Activated CD4-positive, alpha-beta T cell treated with anti-CD3 and anti-CD28 coated beads, Interleukin-2, amount 50 U/mL, for 48 hours (primary cell): ENCODE measurements at regions not wholly inside any gene's neighbourhood (a gene's known extent, or its start where the extent isn't known, plus 50 kb on each side); places are given as distances from the start of the nearest gene placed in this dataset.

Source experiments
- DNase-seq, 2 experiments: peaks; one replicate each; pipeline ENCODE4 v3.0.0-alpha.2; 2020

DNA sequence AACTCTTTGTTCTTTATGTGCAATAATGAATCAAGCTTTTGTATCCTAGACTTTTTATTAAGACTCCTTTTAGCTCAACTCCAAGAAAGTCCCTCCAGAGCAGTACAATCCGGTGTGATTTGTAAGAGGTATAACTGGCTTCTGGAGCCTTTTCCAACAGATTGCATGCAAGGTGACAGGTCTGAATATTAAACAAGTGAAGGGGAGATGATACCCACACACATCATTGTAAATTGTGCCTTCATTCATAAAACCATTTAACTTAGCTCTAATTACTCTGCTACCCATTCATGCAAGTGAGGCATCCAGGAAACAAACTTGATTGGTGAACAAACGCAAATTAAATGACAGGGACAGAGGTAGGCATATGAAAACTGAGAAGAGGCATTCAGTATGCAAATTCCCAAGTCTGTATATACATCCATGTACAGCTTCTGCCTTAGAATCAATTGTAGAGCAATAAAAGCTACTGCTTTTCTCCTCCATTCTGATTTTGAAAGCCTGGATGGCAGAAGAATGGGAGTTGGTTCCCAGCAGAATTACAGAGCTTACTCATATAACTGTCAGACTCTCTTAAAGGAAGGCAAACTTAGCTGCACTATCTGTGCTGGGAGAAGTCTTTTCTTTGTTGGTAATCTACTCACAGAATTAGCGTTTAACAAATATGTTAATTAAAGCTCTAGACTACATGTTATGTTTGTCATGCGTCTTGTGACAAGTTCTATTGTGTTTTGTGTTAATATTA is 261.0 kb upstream of the CDH6 start:
- no peak for DNase-seq

DNA sequence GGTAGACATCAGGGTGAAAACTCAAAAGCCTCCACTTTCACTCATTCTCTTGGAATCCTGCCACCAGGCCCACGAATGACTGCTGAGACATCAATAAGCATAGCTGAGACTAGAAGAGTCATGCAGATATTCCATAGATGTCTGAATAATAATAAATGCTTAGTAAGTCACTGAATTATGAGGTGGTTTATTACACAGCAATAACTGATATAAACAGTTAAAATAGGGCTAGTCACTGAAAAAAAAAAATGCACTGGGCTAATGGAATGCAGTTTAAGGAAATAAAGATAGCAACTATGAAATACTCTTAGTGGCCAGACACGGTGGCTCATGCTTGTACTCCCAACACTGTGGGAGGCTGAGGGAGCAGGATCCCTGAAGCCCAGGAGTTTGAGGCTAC is 262.8 kb upstream of the CDH6 start:
- DNase-seq = no peak

DNA sequence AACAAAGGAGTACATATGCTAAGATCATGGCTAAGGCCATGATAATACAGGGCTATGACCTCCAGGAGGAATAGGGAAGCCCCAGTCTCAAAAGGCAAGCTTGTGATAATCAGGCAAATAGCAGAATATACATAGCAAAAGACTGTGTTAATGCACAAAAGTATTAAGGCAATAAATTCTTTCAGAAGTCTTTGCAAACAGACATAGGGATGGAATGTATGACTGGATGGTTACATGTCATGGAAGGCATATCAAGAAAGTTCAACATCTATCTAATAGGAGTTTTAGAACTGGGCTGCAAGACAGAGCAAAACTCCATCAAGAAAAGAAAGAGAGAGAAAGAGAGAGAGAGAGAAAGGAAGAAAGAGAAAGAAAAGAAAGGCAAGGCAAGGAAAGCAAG is 264.5 kb upstream of the CDH6 start:
- DNase-seq = no peak

DNA sequence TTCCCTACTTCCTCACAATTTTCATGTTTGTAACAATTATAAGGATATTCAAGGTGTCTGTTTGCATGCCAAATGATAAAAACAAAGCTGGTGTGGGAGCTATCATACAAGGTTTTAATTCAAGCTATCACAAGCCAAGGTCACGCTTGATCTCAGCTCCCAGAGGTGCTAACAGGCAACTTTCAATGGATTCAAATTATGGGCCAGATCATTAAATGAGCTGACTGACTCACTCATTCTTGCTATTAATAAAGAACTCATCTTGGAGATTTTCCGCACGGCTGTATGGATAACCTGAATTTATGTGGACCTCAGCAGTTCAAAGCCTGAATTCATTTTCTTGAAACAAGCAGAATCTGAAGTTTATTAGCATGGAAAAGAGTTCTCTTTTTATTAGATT is 267.3 kb upstream of the CDH6 start:
- no peak for DNase-seq

DNA sequence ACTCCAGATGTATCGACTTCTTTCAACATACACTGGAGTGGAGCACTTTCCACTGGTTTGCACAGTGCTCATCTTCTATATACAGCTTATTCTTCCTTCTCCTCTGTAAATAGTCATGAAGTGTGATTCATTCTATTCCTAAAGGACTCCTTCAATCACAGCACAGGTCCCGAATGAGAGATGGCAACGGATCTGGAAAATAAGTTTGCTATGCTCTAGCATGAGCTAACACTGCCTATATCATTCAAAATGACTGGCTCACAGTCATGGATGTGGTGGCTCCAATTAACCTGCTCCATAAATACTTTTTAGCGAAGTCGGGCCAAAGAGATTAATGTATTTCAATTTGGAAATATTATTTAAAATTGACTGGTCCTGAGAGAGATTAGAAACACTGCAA is 272.1 kb upstream of the CDH6 start:
- no peak for DNase-seq

DNA sequence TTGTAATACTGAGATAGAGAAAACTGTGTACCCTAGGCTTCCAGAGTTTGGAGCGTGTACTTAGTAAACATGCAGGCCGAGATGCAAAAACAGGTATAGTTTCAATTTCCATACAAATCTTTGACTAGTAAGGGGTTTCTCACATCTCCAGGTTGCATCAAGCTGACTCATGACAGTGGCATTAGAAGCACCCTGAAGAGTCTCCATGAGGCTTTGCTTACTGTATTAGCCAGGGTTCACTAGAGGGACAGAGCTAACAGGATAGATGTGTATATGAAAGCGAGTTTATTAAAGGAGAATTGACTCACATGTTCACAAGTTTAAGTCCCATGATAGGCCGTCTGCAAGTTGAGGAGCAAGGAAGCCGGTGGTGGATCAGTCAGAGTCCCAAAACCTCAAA is 275.3 kb upstream of the CDH6 start:
- no peak for DNase-seq

DNA sequence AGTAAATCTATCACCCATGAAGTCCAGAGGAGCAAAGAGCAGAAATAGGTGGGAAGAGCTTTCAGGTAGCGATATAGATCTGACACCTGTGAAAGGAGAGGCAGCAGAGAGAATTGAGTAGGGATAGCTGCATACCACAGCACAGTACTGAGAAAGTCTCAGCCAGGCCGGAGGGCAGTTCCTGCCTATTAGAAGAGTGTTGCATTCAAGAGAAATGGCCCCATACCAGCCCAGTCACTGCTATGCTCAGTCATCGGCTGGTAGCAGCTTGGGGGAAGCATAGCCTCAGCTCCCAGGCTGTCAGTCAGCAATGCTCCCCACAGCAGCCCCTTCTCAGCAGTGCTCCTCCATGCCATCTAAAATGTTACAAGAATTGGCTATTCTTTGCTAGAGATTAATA is 285.1 kb upstream of the CDH6 start:
- DNase-seq = no peak

DNA sequence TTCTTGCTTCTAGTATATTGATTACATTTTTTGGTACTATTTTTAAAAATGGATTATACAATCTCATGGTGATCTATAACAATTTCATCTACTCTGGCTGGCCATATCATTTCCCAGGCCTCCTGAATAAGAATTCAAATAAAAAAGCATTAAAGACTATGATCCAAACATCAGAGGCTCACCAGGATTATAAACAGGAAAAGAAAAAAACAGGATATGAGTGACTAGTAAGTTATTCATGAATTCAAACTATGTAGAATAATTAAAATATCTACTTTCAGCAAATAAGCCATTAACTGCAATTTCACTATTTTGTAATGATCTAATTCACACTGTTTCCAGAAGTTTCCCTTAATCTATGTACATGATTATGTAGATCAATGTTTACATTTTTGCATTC is 293.1 kb upstream of the CDH6 start:
- no peak for DNase-seq

DNA sequence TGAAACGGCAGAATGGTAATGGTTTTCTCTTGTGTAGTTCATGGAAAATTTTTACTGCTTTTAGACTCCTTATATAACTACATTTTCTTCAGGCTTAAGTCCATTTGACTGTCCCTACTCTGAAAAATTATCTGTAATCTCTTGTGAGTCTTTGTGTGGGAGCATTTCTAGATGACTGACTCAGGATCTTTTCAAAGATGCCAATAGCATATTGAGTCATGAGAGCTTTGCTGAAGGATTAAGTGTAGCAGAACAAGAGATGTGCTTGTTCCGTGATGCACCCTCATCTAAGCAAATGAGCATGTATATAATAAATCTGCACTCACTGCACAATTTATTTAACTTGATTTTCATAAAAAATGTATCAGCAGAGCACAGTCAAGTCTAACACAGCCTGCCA is 298.7 kb upstream of the CDH6 start:
- DNase-seq = no peak

DNA sequence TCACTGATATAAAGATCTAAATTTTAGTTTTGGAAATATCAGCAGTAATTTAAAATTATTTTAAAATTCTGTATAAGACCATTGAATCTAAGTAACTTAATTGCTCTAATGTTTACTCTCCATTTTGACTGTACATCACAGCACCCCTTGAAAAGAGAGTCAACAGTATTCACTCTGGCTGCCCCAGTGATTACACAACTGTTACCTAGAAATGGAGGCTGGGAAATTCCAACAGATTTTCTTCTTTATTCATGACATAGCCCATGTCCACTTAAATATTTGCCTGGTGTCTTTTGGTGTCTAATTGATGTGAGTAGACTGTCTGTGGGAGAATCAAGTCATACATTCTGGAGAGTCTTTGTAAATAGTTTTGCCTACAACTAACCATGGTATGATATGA is 301.8 kb upstream of the CDH6 start:
- no peak for DNase-seq

DNA sequence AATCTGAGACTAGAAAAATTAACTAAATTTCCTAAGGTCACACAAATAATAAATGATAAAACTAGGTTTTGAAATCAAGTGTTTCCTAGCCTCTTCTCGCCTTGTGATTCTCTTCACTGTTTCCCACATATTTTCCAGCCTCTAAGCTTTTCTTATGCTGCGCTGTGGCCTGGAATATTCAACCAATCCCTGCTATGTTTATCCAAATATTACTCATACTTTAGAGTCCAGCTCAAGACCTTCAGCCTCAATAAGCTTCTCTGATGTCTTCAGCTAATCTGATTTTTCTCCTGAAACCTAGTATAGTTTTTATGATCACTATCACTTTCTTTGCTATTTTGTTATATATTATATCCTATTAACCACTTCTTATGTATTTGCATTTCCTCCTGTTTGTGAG is 303.1 kb upstream of the CDH6 start:
- DNase-seq = no peak

DNA sequence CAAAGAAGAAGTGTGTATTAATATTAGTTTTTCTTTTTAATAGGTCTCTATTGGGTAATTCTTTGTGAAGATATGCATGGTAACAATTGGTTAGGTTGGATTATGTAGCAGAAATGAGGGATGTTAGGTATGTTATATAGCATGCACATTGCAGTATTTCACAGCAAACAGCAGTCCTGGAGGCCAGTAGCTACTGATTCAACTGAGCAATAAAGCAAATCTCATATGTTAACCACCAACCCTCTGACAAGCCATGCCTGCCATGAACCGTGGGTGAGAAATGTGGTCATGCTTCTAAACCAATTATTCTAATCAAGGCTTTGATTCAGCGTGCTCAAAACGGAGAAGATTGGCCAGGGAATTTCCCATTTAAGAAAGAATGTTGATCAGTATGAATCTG is 313.0 kb upstream of the CDH6 start:
- DNase-seq = no peak

DNA sequence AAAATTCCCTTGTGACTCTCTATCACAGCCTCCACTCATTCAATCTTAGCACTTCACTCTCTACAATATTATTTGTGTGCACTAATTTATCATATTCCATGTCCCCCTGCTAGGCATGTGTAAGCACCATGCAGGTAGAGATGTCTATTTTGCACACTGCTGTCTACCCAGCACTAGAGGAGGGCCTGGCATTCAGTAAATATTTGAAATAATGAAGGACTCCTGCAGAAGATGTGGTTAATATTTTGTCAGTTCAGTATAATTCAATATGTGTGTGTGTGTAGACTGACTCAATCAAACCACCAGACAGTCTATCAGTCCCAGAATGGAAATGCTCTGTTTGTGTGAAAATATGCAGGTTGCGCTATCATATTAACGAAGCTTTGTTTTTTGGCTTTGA is 313.6 kb upstream of the CDH6 start:
- no peak for DNase-seq

DNA sequence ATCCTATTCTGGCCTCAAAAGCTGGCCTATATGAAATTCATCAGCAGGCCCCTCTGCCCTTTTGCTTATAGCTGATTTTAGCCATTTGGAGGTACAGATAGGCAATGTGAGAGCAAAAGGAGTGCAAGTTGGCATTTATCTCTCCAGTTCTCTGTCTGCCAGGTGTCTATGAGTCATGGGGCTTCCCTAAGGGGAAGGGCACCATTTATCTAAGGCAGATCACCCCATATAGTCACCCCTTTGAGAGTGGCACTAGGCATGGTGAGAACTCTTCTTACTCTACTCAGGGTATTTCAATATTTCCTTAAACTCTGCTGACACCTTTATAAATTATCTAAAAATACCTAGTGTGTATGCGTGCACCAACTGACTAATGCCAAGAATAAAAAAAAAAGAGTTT is 314.7 kb upstream of the CDH6 start:
- DNase-seq = no peak

DNA sequence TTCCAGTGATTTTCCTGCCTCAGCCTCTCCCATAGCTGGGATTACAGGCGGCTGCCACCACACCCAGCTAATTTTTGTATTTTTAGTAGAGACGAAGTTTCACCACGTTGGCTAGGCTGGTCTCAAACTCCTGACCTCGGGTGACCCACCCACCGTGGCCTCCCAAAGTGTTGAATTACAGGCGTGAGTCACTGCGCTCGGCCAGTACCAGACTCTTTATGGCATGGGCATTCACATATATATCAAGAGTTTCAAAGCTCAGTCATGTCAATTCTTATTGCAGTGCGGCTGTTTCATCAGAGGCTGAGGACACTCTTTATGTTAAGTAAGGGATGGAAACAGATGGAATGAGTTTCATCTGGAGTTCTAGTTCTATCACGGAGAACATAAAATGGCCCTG is 315.2 kb upstream of the CDH6 start:
- DNase-seq = no peak

DNA sequence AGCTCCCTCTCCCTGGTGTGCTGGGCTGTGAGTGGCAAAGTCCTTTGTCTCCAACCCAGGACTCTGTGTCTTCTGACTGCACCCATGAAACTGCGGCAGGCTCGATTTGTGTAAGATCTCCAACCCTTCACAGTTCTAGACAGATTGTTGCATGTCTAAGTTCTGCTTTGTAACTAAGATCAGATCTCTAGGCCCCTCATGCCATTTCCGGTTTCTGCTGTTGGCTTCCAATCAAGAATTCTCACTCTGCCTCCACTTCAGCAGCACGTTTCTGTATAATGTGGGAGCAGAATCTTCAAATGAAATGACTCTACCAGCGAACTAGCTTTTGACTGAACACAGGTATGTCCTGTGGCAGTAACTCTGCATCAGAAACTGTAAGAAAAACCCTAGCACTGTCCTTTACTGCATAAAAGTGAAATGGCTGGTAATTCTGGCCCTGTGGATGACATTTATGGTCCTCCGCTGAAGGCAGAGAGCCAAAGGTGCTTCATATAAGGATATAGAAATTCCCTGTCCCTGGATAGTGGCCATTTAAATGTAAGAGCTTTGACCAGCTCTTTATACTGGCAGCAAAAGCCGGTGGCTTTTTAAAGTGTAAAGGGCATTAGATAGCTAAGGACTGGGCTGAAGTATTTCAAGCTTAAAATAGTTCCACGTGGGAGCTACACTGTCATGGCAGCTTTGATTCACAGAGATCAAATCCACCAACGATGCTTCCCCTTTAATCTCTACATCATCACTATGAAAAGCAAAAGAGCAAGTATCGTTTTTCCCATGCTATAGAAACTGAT is 319.0 kb upstream of the CDH6 start:
- no peak for DNase-seq

DNA sequence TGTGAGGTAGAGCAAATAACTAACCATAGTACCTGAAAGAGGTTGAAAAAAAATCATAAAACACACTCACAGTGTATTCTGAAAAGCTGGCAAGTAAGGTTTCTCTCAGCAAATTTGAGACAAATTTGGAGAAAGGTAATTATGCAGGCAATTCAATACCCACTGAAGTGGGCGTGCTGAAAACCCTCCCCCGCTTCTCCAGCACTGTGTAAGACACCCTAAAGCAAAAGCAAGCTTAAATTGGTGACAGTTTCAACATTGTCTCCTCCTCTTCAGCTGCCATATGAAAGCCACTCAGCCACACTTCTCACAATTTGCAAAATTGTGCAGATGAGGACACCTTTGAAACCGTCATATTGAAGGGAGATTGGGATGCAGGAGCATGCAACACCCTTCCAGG is 322.3 kb upstream of the CDH6 start:
- no peak for DNase-seq

DNA sequence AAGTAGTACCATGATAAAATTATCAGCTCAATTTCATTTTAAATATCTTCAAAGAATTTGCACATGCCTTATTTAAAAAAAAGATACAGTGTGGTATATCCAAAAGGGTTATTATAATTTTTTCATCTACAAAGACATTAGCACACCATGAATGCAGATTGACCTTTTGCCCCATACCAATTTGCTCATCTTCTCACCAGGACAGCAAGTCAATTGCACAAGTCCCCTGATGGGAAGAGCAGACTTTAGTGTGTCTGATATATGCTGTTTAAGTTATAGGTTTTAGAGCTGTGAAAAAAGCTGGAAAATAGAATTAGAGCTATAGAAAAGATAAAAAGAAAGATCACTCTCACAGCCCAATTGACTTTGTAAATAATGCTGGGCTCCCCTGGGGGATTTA is 325.8 kb upstream of the CDH6 start:
- DNase-seq = no peak

DNA sequence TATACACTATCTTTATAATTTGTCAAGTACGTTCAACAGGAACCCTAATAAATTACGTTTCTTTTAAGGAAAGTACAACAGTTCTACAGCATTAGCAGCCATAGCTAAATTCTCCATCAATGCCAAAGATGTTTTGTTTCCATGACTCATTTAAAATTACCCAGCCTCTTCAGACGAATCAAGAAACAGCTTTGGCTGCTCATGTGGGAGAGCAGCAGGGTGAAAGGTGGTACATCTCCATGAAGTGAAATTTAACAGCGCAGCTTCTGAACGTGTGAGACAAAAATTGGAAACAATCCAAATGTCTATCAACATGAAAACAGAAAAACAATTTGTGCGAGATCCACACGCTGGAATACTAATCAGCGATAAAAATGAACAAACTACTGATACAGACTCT is 327.3 kb upstream of the CDH6 start:
- no peak for DNase-seq

DNA sequence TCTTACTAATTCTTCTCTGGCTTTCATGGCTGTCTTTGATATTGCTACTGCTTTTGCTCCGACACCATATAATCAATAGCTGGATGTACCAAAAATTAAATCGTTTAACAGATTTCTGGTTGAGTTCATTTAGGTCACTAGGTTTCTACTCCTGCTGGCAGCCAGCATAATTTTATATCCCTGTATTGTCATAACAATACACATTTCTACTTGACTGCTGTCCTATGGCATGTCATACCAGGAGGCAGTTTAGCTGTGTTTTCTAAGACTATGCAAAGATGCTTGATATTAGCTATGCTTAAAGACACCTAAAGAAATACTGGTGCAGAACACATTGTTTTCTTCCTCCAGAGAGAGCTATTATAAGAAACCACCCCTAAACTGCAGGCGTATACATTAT is 337.2 kb upstream of the CDH6 start:
- DNase-seq = no peak

DNA sequence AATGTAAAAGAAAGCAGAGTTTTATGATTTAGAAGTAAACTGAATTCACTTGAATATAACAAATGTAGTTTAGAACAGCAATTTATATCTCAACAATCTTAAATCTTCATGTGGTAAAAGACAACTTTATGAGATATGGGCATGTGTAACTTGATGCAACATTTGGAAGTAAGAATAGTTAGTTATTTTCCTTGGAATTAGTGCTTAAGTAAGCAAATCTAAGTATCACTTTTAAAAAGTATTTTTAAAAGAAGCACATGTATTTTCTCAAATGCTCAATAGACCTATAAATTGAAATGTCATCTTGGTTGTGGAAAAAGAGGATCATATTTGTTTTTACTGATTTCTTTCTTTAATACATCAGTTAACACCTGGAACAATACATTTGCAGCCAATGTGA is 340.3 kb upstream of the CDH6 start:
- no peak for DNase-seq

DNA sequence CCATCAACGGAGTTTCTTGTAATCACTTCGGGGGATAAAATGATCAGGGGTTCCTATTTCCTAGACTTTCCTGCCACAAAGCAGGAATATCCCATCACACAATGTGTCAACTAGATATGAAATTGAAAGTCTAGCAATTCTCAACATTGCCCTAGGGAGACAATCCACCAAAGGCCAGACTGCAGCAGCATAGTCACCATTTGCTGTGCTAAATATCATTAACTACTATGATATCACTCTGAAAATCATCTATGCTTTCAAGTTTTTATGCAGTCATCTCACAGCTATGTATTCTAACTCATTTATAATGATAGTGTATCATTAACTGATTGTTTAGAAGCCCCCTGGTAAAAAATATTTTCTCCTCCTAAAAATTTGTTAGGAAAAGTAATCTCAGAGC is 342.6 kb upstream of the CDH6 start:
- DNase-seq = no peak

DNA sequence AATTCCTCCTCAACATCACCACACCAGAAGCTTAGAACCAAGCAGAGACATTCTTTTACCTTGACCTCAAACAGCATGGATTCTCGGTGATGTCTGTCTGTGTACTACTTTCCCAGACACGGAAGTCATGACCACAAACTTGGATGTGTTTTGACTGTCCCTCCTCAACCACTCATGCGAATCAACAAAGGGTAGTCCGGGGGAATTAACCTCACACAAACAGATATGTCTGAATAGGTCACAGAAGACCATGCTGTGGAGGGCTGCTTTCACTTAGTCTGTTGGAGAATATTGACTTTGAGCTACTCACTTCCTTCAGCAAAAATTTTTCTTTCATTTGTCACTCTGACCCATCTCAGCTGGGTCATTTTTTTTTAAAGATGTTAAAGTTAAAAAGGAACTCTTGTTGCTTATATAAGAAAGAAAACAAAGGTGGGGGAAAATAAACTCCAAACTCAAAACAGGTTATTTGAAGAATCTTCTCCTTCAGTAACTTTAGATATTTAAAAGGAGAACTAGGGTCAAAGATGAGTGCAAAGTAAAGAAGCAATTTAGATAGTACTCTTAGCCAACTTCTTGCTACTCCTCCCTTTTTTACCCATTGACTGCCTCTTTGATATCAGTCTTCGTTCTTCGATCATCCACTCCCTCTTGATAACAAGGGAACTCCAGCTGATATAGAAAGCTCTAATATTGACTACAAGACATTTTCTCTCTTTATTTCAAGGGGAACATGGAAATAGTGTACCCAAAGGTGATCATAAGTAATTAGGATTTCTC is 343.4 kb upstream of the CDH6 start:
- no peak for DNase-seq

DNA sequence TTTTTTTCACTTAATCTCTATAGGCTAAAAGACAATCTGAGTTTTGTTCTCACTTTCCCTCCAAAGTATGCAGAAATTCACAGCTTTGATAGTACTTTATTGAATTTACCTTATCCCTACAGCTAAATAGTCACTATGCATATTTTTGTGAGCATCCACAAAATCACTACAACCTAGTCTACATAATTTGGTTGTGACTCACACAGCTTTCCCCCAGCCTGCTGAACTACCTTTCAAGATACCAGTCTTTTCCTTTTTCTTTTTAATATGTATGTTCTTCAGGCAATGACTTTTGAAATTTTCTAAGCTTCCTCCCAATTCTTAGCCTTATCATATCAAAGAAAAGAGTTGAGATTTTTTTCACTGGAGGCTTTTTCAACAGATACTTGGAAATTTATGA is 347.3 kb upstream of the CDH6 start:
- no peak for DNase-seq
